ENCODE measurements at regions not wholly inside any gene's neighbourhood (a gene's known extent, or its start where the extent isn't known, plus 50 kb on each side); places are given as distances from the start of the nearest gene placed in this dataset.

GRCh38 chr2:105611333-105611637 lies 133.4 kb upstream of the NCK2 start:
- no peak for TF ChIP-seq CTCF (optimal IDR thresholded peaks at IDR 0.05 in 1 of 3, IDR thresholded peaks at IDR 0.05 in 1 of 3, conservative IDR thresholded peaks at IDR 0.05 in 1 of 3; ENCODE audit: extremely low read depth in 1 of 3, insufficient read depth in 2 of 3, low read length in 3 of 3)
- no peak for TF ChIP-seq EZH2 (IDR thresholded peaks at IDR 0.05; ENCODE audit: low read length)

Data from keratinocyte (primary cell).